ENCODE measurements at regions not wholly inside any gene's neighbourhood (a gene's known extent, or its start where the extent isn't known, plus 50 kb on each side); places are given as distances from the start of the nearest gene placed in this dataset.
"Not testable (repeated sequence)": the region's sequence is repeated elsewhere in the genome, so short reads cannot be mapped to it uniquely, and the experiment has no call there.

DNA sequence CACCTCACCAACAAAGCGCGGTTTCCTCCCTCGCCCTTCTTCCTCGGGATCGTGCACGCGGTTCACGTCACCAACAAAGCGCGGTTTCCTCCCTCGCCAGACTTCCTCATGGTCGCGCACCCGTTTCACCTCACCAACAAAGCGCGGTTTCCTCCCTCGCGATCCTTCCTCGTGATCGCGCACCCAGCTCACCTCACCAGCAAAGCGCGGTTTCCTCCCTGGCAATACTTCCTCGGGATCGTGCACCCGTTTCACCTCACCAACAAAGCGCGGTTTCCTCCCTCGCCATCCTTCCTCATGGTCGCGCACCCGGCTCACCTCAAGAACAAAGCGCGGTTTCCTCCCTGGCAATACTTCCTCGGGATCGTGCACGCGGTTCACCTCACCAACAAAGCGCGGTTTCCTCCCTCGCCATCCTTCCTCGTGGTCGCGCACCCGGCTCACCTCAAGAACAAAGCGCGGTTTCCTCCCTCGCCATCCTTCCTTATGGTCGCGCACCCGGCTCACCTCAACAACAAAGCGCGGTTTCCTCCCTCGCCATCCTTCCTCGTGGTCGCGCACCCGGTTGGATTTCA lies 565.9 kb upstream of the PFKP start:
- not testable (repeated sequence) for H3K27ac ChIP-seq; DNase-seq (ENCODE audit: low read depth, low spot score)

DNA sequence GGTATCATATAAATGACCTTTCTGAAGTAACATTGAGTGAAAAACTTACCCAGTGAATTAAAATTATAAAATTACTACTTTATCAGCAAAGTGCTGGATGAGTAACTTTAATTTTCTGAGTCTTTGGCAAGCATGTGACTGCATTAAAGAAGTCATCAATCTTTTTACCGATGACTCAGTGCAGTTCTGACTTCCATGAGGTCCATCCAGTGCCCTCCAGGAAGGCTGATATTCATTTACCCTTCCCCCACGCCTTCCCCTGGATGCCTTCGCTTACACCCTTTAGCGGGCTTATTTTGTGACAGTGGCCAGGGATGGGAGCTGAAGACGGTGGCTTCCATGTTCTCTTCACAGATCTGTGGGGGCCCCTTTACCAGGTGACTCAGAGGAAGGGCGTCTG lies 572.9 kb upstream of the PFKP start:
- no peak overlapping the region for H3K27ac ChIP-seq
- no peak for DNase-seq (ENCODE audit: low read depth, low spot score)

DNA sequence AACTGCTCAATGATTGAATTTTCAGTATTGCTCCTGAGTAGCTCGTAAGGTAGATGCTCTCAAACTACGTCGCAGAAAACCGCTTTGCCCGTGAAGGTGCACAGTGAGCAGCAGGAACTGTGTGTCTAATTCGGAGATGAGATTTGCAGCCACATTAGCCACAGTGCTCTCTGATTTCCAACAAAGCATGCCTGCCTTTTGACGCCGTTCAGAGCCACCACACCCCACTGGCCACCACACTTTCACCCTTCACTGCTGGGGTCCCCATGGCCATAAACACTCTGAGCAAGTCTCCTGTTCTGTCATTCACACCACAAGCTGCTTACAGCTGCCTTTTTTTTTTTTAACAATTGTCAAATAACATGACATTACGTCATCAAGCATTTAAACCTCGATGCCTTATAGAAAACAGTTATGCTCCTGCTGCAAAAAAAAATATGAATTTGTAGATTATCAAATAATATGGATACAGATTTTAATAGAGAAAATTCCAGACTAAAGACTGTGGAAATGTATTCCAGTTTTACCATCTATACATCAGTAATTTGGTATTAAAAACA lies 578.8 kb upstream of the PFKP start:
- no peak for DNase-seq (ENCODE audit: low read depth, low spot score)
- no peak overlapping the region for H3K27ac ChIP-seq

DNA sequence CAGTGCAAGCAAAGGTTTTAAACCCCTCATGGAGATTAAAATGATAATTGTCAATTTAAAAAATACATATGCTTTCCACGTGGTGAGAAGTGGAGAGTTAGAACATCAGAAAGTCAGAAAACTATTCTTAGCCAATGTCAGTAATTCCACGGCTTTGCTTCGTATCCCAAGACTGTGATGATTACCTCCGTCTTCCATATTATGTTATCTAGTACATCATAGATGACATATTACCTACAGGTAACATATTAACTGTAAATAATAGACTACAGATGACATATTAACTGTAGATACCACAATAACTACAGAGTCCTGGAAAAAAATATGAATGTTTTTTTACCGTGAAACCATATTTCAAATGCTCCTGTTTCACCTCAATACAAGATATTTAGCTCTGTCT lies 579.4 kb upstream of the PFKP start:
- no peak for DNase-seq (ENCODE audit: low read depth, low spot score)
- H3K27ac ChIP-seq: no peak overlapping the region

DNA sequence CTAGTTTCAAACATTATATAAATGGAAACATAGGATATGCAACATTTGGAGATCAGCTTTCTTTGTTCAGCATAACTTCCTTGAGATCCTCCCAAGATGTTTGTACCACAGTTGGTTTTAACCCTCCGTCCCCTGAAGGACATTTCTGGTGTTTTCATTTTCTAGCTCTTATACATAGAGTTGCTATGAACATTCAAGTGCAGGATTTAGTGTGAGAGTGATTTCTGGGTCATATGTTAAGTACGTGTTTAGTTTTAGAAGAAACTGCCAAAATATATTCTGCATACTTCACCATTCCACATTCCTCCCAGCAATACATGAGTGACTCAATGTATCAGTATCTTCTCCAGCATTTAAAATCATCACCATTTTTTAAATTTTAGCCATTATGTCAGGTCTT lies 588.7 kb upstream of the PFKP start:
- no peak overlapping the region for H3K27ac ChIP-seq
- no peak for DNase-seq (ENCODE audit: low read depth, low spot score)

DNA sequence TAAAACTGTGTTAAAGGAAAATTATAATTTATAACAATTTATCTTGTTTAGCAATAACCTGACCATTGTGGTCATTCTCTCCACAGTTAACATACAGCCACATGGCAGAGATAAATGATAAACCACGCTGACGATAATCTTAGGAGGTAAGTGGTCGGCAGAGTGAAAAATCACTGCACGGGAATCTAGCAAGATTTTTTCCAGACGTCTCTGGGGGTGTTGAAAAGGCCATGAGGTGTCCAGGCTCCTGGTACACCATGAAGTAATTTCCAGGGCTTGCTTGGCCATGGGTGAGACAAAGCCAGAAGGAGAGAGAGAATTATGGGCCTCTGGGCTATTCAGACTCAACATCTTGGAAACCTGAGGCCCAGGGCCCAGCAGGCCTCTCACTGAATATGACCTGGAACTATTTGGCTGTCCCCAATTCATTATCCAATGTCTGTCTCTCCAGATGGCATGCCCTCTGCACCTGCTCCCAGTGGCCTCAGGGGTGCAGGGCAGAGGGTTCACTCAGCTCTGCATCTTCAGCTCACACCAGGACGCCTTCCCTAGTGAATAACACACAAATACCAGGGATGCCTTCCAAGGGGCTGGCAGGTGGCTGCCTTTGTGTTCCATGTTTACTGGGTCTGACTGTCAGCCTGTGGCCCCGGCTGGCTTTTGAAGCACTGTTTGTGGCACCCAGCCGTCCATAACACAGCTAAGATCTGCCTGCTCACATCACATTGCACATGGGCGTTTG lies 590.4 kb upstream of the PFKP start:
- H3K27ac ChIP-seq: no peak overlapping the region
- DNase-seq (ENCODE audit: low read depth, low spot score): no peak

DNA sequence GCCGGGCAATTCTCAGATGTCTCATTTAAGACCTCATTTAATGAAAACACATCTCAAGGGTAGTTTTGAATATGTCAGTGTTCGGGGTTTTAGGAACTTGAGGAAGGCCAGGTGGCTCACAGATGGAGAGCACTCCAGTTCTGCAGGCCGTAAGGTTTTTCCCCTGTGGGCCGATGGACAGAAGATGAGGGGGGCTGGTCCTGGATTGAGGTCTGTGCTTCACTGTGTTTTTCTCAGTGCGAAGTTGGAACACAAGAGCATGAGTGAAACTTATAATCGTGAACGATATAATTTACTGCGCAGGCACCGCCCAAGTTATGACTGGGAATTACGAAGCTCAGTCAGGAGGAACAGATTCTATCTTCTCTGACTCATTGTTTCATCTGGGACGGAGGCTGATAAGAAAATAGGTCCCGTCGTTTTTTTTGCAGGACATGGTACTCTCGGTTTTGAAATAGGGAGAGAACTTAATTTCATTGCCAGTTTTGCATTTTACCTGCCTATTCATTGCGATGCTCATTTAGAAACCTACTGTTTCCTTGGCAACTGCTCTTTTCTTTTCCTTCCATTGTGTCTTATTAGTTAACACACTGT lies 591.0 kb upstream of the PFKP start:
- no peak overlapping the region for H3K27ac ChIP-seq
- no peak for DNase-seq (ENCODE audit: low read depth, low spot score)

DNA sequence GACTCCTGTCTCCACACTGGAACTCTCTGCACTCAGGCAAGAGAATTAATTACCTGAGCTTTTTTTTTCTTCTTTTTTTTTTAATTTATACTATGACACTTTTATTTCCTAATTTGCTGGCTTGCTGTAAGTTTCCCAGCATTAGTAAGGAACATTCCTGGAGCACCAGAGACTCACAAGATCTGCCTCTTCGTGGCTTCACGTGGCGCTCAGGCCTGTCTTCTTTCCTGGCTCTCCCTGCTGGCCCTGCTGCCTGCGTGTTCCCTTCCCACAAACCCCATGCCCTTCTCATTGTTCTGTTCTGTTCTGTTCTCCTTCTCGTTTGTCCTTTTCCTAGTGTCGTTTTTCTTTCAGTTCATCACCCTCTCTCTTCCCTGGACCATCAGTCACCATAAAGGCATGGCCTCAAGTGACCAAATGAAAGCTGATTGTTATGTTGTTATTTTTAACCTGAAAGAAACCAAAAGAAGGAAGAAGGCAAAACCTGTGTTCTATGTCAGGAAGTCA lies 591.6 kb upstream of the PFKP start:
- H3K27ac ChIP-seq: no peak overlapping the region
- no peak for DNase-seq (ENCODE audit: low read depth, low spot score)

DNA sequence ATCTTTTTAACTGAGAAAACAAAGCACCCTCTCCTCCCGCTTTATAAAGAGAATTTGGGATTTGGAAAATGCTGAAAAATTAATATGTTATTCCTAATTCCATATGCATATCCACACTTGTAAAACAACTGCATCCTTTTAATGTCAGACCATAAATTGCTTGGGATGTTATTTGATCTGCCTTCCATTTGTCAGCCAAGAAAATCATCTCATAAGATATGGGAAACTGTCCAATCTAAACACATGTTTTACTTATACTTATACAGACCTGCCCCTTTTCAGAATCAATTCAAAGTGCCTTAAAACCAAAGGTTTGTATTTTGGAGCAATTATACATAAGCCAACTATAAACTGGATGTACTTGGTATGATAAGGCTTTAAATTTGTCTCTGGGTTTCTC lies 595.5 kb upstream of the PFKP start:
- DNase-seq (ENCODE audit: low read depth, low spot score): no peak
- no peak overlapping the region for H3K27ac ChIP-seq

DNA sequence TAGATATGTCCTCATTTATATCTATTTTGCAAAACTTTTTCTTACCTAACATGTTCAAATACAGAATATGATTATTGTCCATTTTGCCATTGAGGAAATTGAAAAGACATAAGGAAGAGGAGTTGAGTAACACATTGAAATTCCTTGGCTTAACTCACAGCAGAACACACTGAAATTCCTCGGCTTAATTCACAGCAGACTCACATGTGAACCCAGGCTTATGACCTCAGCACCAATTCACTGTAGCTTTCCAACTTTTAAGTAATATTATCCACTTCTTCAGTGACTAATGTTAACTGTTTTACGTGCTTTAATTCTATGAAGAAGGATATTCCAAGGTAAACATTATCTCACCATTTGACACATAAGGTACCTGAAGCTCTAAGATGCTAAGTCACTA lies 597.5 kb upstream of the PFKP start:
- DNase-seq (ENCODE audit: low read depth, low spot score): no peak
- H3K27ac ChIP-seq: no peak overlapping the region

DNA sequence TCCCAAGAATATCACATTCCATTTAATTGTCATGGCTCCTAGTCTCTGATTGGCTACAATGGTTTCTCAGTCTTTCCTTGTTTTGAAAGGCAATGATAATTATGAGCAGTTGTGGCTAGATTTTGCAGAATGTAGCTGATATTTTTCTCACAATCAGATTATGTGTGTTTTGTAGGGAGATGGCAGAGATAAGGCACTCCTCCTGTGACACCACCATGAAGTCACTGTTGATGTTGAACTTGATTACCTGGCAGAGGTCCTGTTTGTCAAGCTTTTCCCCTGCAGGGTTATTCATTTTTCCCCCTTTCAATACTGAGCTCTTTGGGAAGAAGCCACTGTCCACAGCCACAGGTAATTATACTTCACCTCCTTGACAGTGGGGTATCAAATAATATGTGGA lies 602.9 kb upstream of the PFKP start:
- H3K27ac ChIP-seq: no peak overlapping the region
- DNase-seq (ENCODE audit: low read depth, low spot score): no peak

DNA sequence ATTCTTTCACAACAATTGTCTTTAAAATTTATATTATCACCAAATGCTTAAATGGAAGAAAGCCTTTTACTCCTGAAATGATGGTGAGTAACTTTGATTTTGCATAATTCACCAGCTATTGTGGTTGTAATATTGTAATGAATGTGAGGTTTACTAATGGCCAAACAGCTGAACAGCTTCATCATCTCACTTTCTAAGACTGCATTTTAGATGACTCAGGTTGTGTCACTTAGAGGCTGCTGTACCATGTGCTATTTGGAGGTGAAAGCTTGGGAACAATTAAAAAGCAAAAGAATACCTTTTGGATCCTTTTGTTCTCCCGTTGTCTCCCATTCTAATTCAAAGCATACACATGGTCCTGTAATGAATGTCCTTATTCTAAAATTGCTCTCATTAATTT lies 604.0 kb upstream of the PFKP start:
- DNase-seq (ENCODE audit: low read depth, low spot score): no peak
- no peak overlapping the region for H3K27ac ChIP-seq

DNA sequence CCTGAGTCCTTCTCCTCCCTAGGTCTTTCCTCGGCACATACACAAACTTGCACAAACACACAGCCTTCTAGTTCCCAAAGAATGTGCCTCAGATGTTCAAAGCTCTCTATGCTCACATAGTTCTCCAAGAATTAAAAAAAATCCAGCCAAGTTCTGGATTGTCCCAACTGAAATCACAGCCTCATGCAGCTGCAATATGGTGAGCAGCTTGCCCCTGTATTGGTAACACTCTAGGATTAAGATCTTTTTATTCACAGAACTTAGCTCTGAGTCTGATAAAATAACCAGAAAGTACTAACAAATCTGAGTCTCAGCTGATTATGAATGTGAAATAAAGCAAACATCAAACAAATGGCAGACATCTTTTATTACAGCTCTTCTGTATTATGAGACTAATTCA lies 604.8 kb upstream of the PFKP start:
- DNase-seq (ENCODE audit: low read depth, low spot score): no peak
- no peak overlapping the region for H3K27ac ChIP-seq

DNA sequence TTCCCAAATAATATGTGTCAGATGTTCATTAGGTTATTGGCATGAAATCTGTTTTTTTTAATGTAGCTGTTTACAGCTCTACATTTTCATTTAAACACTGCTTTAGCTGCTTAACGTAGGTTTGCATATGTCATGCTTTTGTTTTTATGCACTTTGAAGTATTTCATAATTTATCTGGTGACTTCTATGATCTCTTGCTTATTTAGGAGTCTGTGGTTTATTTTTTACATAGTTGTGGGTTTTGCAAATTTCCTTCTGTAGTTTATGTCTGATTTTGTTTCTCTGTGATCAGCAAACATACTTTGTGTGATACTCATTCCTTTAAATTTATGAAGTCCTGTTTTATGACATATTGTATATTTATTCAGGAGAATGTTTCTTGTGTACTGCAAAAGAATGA lies 606.5 kb upstream of the PFKP start:
- no peak for DNase-seq (ENCODE audit: low read depth, low spot score)
- no peak overlapping the region for H3K27ac ChIP-seq

DNA sequence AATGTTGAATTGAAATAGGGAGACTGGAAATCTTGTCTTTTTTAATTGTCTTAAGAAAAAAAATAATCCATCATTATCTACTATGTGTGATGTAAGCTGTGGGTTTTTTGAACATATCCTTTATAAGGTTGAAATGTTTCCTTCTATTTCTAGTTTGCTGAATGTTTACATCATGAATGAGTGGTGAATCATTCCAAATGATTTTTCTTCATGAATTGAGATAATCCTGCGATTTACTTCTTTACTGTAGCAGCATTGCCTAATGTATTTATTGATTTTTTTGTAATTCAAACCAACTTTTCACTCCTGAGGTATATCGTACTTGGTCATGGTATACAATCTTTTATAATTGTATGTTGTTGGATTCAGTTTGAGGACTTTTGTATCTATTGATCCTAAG lies 607.6 kb upstream of the PFKP start:
- no peak overlapping the region for H3K27ac ChIP-seq
- DNase-seq (ENCODE audit: low read depth, low spot score): no peak

DNA sequence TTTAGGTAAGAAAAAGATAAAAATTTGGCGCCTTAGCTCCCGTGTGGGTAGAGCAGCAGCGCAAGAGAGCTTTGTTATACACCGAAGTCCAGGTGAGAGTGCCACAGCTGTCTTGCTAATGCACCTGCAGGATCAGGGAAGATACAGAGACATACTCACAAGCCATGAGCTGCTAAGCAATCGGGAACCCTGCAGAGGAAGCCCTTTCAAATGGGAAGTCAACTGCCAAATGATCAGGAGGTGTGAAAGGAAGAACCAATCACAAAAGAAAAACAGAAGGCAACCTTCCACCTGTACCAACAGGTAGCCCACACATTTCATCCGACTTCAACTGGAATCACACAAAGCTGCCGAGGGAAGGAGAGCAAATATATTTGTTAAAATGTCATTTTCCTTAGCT lies 610.5 kb upstream of the PFKP start:
- DNase-seq (ENCODE audit: low read depth, low spot score): no peak

DNA sequence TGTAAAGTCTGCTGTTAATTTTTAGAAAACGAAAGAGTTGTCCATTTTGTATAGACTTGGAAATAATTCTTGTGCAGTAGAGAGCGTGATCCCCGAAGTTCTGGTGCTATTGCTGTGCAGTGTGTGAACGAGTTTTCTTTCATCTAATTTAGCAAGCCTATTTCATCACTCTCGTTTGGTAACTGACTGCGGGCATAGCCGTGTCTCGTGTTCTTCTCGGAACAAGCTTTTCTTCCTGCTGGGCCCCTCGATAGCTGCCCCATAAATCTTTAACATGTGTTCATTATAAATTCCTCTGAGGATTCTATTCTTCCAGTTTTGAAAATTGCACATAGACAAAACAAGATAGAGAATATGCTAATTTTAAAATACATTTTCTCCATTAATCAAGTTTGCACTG lies 622.0 kb upstream of the PFKP start:
- no peak overlapping the region for H3K27ac ChIP-seq
- no peak for DNase-seq (ENCODE audit: low read depth, low spot score)

More for the DNA sequence above, 610.5 kb upstream of the PFKP start:
- H3K27ac ChIP-seq: no peak overlapping the region

DNA sequence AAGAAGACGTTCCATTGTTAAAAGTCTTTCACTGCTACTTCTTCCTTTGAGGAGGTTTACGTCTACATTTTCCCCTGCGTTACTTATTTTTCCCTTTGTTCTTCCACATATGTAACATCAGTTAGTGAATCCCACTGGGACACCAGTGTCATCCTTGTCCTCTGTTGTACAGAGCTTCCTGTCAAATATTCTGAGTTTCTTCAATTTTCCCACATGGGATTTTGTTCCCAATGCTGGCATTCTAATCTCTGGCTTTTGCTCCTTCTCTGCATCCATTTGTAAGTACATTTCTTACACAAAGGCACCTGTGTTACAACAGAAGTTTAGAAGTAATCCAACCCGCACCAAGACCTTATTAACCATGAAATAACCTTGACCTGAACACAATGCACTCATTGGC lies 627.4 kb upstream of the PFKP start:
- no peak overlapping the region for H3K27ac ChIP-seq
- DNase-seq (ENCODE audit: low read depth, low spot score): no peak

DNA sequence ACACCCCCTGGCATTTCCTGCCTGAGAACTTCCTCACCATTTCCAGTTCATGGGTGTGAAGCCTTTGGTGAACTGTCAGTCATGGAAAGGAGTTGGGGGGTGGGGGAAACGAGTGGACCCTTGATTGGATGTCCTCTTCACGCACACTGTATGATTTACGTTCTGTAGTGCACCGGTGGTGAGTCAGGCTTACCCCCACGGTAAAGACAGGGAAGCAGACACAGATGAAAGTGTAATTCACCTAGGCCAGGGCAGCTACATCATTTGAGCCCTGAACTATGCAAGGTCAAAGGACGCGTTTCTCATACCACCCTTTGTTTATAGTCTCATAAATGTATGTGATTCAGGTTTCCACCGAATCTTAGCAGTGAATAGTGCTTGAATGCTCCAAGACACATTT lies 628.3 kb upstream of the PFKP start:
- DNase-seq (ENCODE audit: low read depth, low spot score): no peak
- H3K27ac ChIP-seq: no peak overlapping the region

DNA sequence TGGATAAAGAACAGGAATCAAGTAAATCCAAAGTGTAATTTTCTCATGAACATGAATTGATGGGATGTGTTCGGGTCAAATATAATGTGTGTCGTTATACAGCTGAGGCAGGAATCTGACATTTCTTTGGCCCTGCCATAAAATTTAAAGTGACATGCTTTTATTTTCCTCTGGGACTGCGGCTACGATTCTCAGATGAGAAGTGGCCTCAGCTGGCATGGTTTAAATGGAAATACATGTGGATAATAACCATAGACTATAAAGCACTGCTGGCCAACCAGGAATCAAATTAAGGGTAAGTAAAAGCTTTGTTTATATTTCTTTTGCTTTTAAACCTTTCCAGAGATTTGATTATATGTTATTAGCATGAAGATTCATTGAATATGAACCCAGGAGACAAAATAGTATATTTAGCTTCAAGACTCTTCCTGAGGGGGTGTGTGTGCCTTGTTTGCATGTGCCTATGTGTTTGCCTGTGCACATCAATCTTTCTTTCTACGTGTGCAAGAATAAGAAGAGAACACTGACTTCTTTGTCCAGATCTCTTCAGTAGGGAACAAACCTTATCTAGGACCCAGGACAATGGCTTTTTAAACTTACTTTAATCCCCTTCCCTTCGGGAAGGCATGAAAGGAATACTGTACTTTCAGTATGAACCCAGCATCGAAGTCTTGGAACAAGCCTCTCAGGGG lies 629.0 kb upstream of the PFKP start:
- no peak for DNase-seq (ENCODE audit: low read depth, low spot score)
- no peak overlapping the region for H3K27ac ChIP-seq

DNA sequence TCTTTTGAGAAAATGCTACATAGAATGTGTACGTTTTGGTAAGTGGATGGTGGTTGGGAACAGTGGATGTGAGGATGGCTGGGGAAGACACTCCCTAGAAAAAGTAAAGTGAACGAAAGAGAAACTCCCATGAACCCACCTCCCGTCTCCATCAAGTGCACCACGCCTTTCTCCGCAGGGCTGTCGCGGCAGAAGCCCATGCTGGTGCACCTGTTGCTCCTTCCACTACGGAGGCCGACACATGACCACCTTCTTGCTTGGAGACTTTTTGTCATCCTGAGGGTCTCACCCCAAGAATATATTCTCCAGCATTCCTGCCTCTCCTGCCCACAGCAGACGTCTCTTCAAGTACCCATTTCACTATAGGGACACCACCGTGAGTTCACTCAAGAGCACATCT lies 630.4 kb upstream of the PFKP start:
- no peak overlapping the region for H3K27ac ChIP-seq
- DNase-seq (ENCODE audit: low read depth, low spot score): no peak

Measured in epithelial cell of prostate (primary cell).